AG10803 (cell line): ENCODE measurements at regions not wholly inside any gene's neighbourhood (a gene's known extent, or its start where the extent isn't known, plus 50 kb on each side); places are given as distances from the start of the nearest gene placed in this dataset.

Experiments used
- DNase-seq: peaks from one replicate; pipeline ENCODE4 v3.0.0; 2010; ENCODE audit warnings: low read depth
- H3K4me3 ChIP-seq: 2 replicates; pipeline ENCODE4 v1.5.1; 2011; ENCODE audit warnings: mild to moderate bottlenecking, low read length, control low read depth
- TF ChIP-seq, protein P1 (sequence below): conservative IDR thresholded peaks from 2 replicates; pipeline ENCODE4 v1.5.1; 2011; ENCODE audit warnings: mild to moderate bottlenecking, low read length, control low read depth, inconsistent platforms

DNA sequence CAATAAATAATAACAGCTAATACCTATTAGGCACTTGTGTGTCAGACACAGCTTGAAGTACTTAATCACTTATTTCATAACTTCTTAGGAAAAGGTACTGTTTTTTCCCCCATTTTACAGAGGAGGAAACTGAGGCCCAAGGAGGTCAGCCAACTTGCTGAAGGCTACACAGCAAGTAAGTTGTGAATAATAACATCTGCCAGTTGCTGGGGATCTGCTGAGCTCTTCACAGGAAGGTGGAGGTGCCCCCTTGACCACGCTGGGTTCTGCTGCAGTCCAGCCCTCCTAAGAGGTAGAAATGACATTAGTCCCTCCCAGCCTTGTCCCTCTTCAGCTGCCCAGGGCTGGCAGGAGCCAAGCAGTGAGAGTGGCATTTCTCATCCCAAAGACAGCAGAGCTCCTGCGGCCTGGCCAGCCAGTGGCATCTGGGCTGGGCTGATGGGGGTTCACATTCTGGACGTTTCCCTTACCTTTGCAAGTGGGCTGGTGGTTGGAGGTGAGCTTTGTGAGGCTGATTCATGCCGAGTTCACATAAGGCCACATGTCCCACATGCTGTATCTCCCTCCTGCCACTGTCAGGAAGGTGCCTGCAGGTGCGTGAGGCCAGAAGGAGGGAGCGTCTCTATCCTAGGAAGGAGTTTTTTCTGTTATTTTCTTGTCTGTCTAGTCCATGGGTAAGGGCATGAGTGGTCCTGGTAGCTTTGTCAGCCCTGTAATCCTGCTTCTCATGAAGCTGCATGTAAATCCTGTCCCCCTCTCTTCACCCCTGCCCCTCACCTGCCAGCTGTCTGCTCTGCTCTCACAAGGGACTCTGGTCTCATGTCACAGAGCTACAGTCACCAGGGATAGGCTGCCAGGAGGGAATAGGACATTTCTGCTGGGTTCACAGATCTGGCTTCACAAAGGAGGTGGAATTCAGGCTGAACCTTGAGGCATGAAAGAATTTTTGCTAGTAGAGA, 171.7 kb downstream of the MACROH2A1 start:
- no peak overlapping the region for H3K4me3 ChIP-seq
- no peak for DNase-seq
- TF ChIP-seq, protein P1, sequence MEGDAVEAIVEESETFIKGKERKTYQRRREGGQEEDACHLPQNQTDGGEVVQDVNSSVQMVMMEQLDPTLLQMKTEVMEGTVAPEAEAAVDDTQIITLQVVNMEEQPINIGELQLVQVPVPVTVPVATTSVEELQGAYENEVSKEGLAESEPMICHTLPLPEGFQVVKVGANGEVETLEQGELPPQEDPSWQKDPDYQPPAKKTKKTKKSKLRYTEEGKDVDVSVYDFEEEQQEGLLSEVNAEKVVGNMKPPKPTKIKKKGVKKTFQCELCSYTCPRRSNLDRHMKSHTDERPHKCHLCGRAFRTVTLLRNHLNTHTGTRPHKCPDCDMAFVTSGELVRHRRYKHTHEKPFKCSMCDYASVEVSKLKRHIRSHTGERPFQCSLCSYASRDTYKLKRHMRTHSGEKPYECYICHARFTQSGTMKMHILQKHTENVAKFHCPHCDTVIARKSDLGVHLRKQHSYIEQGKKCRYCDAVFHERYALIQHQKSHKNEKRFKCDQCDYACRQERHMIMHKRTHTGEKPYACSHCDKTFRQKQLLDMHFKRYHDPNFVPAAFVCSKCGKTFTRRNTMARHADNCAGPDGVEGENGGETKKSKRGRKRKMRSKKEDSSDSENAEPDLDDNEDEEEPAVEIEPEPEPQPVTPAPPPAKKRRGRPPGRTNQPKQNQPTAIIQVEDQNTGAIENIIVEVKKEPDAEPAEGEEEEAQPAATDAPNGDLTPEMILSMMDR = no peak

DNA sequence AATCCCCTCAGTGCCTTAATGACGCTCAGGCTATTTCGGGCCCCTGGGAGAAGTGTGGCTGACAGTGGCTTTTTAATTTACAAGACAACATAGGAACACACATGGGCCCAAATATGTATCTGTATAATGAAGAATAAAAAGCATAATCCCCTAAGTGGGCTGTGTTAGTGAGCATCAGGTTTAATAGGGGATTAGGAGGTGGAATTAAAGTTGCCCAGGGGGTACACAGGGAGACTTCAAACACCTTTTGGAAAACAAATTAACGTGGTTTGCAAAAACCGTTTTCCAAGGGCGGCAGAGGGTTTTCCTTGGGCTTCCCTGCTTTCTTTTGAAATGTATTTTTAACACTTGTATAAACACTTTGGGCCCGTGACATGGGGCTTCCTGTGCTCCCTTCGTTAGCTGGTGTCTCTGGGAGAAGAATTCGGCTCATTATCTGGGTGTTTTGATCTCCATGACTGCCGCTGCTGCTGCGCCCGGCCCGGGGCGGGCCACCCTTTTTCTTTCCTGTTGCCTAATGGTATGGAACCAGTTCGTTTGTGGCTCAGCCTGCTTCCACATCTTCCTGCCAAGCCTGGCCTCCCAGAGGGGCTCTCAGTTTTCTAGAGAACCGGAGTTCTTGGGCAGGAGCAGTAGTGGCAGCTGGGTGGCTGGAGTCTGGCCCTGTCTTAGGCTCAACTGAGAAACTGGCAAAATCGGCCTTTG, 173.0 kb downstream of the MACROH2A1 start:
- no peak overlapping the region for H3K4me3 ChIP-seq
- no peak for DNase-seq

DNA sequence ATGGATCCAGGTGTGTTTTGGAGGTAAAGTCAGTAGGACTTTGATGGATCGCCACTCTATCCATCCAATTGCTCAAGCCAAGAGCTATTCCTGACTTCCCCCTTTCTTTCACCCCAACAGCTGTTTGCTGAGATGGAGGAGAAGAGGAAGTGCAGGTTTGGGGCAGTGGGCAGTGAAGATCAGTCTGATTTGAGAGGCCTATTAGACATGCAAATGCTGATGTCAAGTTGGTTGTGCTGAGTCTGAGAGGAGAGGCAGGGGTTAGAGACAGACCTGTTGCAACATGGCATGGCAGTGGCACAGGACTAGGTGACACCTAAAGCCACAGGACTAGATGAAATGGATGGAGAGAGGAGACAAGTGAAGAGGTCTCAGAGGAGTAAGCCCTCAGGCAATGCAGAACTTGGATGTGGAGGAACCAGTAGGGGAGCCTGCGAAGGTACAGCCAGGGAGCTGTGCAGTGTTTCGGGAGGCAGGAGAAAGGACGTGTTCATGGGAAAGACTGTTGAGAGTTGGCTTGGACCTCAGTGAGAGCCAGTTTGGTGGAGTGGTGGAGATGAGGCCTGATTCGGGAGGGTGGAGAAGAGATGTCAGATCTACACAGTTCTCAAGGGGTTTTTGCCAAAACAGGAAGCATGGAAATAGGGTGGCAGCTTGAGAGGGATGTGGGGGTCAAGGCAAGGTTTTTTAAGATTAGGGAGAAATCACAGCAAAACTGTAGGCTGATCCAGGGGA, 175.0 kb downstream of the MACROH2A1 start:
- no peak for DNase-seq
- H3K4me3 ChIP-seq = no peak overlapping the region
- TF ChIP-seq, protein P1 = no peak

More for the DNA sequence above, 173.0 kb downstream of the MACROH2A1 start:
- TF ChIP-seq, protein P1 = no peak

DNA sequence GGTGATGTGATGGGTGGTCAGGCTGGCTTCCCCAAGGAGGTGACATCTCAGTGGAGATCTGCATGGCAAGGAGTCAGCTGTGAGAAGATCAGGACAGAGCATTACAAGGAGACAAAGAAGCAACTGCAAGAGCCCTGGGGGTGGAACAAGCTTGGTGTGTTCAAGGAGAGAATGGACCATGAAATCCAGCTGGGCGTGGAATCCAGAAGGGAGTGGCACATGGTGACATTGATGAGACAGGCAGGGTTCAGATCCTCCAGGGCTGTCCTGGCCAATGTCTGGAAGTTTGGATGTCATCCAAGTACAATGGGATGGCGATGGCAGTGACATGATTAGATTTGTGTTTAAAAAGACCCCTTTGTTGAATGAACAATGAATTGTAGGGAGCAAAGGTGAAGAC, 175.6 kb downstream of the MACROH2A1 start:
- TF ChIP-seq, protein P1 = no peak
- H3K4me3 ChIP-seq = no peak overlapping the region
- no peak for DNase-seq

DNA sequence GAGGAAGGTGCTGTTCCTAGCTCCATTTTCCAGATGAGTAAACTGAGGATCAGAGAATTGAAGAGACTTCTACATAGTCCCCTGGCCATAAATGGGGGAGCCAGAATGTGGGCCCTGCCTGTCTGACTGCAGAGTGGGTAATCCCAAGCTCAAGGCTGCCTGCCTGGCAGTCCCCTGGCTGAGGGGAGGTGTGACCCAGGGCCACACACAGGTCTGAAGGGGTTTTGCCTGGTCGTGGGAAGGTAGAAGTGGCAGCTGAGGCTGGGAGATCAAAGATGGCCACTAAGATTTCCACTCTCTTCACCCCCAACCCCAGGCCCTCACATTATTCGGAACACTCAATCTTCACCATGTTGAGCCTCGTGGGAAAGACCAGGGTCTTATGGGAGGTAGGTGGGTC, 176.3 kb downstream of the MACROH2A1 start:
- DNase-seq = no peak
- H3K4me3 ChIP-seq = no peak overlapping the region
- TF ChIP-seq, protein P1 = no peak

- no peak for DNase-seq
- H3K4me3 ChIP-seq = no peak overlapping the region
- TF ChIP-seq, protein P1 = no peak
Measured at GRCh38 chr5:135222171-135222681, 176.8 kb downstream of the MACROH2A1 start.
